ENCODE measurements at regions not wholly inside any gene's neighbourhood (a gene's known extent, or its start where the extent isn't known, plus 50 kb on each side); places are given as distances from the start of the nearest gene placed in this dataset.

GRCh38 chr7:156177422-156178055 is 365.3 kb upstream of the SHH start:
- DNase-seq (no peak), ATAC-seq (no peak)
- intact Hi-C loops (cut with micrococcal nuclease), result no loop called here

GRCh38 chr7:156176039-156176438 is 363.8 kb upstream of the SHH start:
- no peak for ATAC-seq
- no peak for DNase-seq
- intact Hi-C loops (cut with micrococcal nuclease), result no loop called here

- no peak for ATAC-seq
- no peak for DNase-seq
- intact Hi-C loops (cut with micrococcal nuclease), result no loop called here
Measured at GRCh38 chr7:156175003-156175402, 362.7 kb upstream of the SHH start.

GRCh38 chr7:156174428-156174827 is 362.2 kb upstream of the SHH start:
- DNase-seq (no peak), ATAC-seq (no peak)
- intact Hi-C loops (cut with micrococcal nuclease), result no loop called here

- DNase-seq (no peak), ATAC-seq (no peak)
- intact Hi-C loops (cut with micrococcal nuclease), result no loop called here
Measured at GRCh38 chr7:156173748-156174353, 361.6 kb upstream of the SHH start.

GRCh38 chr7:156173346-156173745 is 361.1 kb upstream of the SHH start:
- ATAC-seq (no peak), DNase-seq (no peak)
- intact Hi-C loops (cut with micrococcal nuclease), result no loop called here

GRCh38 chr7:156172638-156173037 is 360.4 kb upstream of the SHH start:
- ATAC-seq, result no peak
- intact Hi-C loops (cut with micrococcal nuclease), result no loop called here
- no peak for DNase-seq

GRCh38 chr7:156169474-156170370 is 357.5 kb upstream of the SHH start:
- ATAC-seq (no peak), DNase-seq (no peak)
- intact Hi-C loops (cut with micrococcal nuclease), result no loop called here

- DNase-seq, result no peak
- intact Hi-C loops (cut with micrococcal nuclease), result no loop called here
- ATAC-seq, result no peak
Measured at GRCh38 chr7:156168434-156168833, 356.2 kb upstream of the SHH start.

GRCh38 chr7:156167987-156168386 is 355.7 kb upstream of the SHH start:
- DNase-seq (no peak), ATAC-seq (no peak)
- intact Hi-C loops (cut with micrococcal nuclease), result no loop called here

GRCh38 chr7:156167417-156167807 is 355.1 kb upstream of the SHH start:
- no peak for DNase-seq
- no peak for ATAC-seq
- intact Hi-C loops (cut with micrococcal nuclease), result no loop called here

- intact Hi-C loops (cut with micrococcal nuclease), result no loop called here
- ATAC-seq (no peak), DNase-seq (no peak)
Measured at GRCh38 chr7:156166692-156167416, 354.6 kb upstream of the SHH start.

GRCh38 chr7:156163747-156164146 is 351.5 kb upstream of the SHH start:
- no peak for DNase-seq
- intact Hi-C loops (cut with micrococcal nuclease), result no loop called here
- ATAC-seq, result no peak

GRCh38 chr7:156162451-156162850 is 350.2 kb upstream of the SHH start:
- intact Hi-C loops (cut with micrococcal nuclease), result no loop called here
- ATAC-seq, result no peak
- DNase-seq, result no peak

- ATAC-seq (no peak), DNase-seq (no peak)
- intact Hi-C loops (cut with micrococcal nuclease), result no loop called here
Measured at GRCh38 chr7:156160811-156161210, 348.5 kb upstream of the SHH start.

GRCh38 chr7:156158693-156159092 is 346.4 kb upstream of the SHH start:
- intact Hi-C loops (cut with micrococcal nuclease), result no loop called here
- no peak for ATAC-seq
- DNase-seq, result no peak

GRCh38 chr7:156158213-156158612 is 345.9 kb upstream of the SHH start:
- ATAC-seq, result no peak
- intact Hi-C loops (cut with micrococcal nuclease), result no loop called here
- DNase-seq, result no peak

GRCh38 chr7:156157409-156158012 is 345.2 kb upstream of the SHH start:
- intact Hi-C loops (cut with micrococcal nuclease), result no loop called here

GRCh38 chr7:156156734-156157408 is 344.6 kb upstream of the SHH start:
- intact Hi-C loops (cut with micrococcal nuclease), result no loop called here
- DNase-seq (no peak), ATAC-seq (no peak)

More at GRCh38 chr7:156157409-156158012, 345.2 kb upstream of the SHH start:
- ATAC-seq (no peak), DNase-seq (no peak)

Measured in left ventricle myocardium superior (tissue), 1 donor.